Stimulated activated naive CD8-positive, alpha-beta T cell treated with anti-CD3 and anti-CD28 coated beads, Interleukin-15, Interleukin-2, amounts not matched to agents 100 ng/mL and 50 ng/mL, for 24 hours (primary cell): ENCODE measurements at regions not wholly inside any gene's neighbourhood (a gene's known extent, or its start where the extent isn't known, plus 50 kb on each side); places are given as distances from the start of the nearest gene placed in this dataset.
"Not testable (repeated sequence)": the region's sequence is repeated elsewhere in the genome, so short reads cannot be mapped to it uniquely, and the experiment has no call there.

Source experiments
- H3K27ac Mint-ChIP-seq: one replicate; pipeline ENCODE4 v1.8.0; 2021; ENCODE audit warnings: mild to moderate bottlenecking, mixed read lengths
- H3K27me3 Mint-ChIP-seq: one replicate; pipeline ENCODE4 v1.8.0; 2021; ENCODE audit warnings: mixed read lengths
- H3K36me3 Mint-ChIP-seq: one replicate; pipeline ENCODE4 v1.8.0; 2021; ENCODE audit warnings: low read depth, mixed read lengths
- H3K4me1 Mint-ChIP-seq: one replicate; pipeline ENCODE4 v1.8.0; 2021; ENCODE audit warnings: low read depth, mixed read lengths
- H3K4me3 Mint-ChIP-seq: one replicate; pipeline ENCODE4 v1.8.0; 2021; ENCODE audit warnings: mild to moderate bottlenecking, mixed read lengths
- H3K9me3 Mint-ChIP-seq: one replicate; pipeline ENCODE4 v1.8.0; 2021; ENCODE audit warnings: mixed read lengths

- Mint-ChIP-seq H3K4me1 (no peaks in the 10 kb centered on the region), H3K27me3 (no peaks in the 10 kb centered on the region), H3K36me3 (no peaks in the 10 kb centered on the region), H3K4me3 (no peak overlapping the region), H3K9me3 (no peaks in the 10 kb centered on the region), H3K27ac (no peak overlapping the region)
Observed at GRCh38 chr4:111066001-111066400, 443.1 kb upstream of the PITX2 start.

GRCh38 chr4:111066447-111066846 is 443.6 kb upstream of the PITX2 start:
- H3K9me3 Mint-ChIP-seq, result no peaks in the 10 kb centered on the region
- no peaks in the 10 kb centered on the region for H3K4me1 Mint-ChIP-seq
- no peak overlapping the region for H3K27ac Mint-ChIP-seq
- H3K27me3 Mint-ChIP-seq, result no peaks in the 10 kb centered on the region
- H3K36me3 Mint-ChIP-seq, result no peaks in the 10 kb centered on the region
- no peak overlapping the region for H3K4me3 Mint-ChIP-seq

GRCh38 chr4:111066887-111067286 is 444.0 kb upstream of the PITX2 start:
- Mint-ChIP-seq H3K9me3 (no peaks in the 10 kb centered on the region), H3K27me3 (no peaks in the 10 kb centered on the region), H3K36me3 (no peaks in the 10 kb centered on the region), H3K4me1 (no peaks in the 10 kb centered on the region), H3K27ac (no peak overlapping the region), H3K4me3 (no peak overlapping the region)

GRCh38 chr4:111068883-111069282 is 446.0 kb upstream of the PITX2 start:
- Mint-ChIP-seq H3K27me3 (no peaks in the 10 kb centered on the region), H3K4me3 (no peak overlapping the region), H3K36me3 (no peaks in the 10 kb centered on the region), H3K27ac (no peak overlapping the region), H3K4me1 (no peaks in the 10 kb centered on the region), H3K9me3 (peaks cover 5% of the 10 kb centered on the region)

GRCh38 chr4:111070390-111070789 is 447.5 kb upstream of the PITX2 start:
- H3K36me3 Mint-ChIP-seq, result no peaks in the 10 kb centered on the region
- H3K27ac Mint-ChIP-seq, result no peak overlapping the region
- peaks cover 8% of the 10 kb centered on the region for H3K9me3 Mint-ChIP-seq
- H3K4me1 Mint-ChIP-seq, result no peaks in the 10 kb centered on the region
- no peak overlapping the region for H3K4me3 Mint-ChIP-seq
- H3K27me3 Mint-ChIP-seq, result no peaks in the 10 kb centered on the region

- no peak overlapping the region for H3K4me3 Mint-ChIP-seq
- no peak overlapping the region for H3K27ac Mint-ChIP-seq
- no peaks in the 10 kb centered on the region for H3K27me3 Mint-ChIP-seq
- peaks cover 24% of the 10 kb centered on the region for H3K9me3 Mint-ChIP-seq
- no peaks in the 10 kb centered on the region for H3K36me3 Mint-ChIP-seq
- no peaks in the 10 kb centered on the region for H3K4me1 Mint-ChIP-seq
Observed at GRCh38 chr4:111074523-111075114, 451.7 kb upstream of the PITX2 start.

GRCh38 chr4:111076299-111076698 is 453.4 kb upstream of the PITX2 start:
- not testable (repeated sequence) for H3K27ac Mint-ChIP-seq, H3K4me3 Mint-ChIP-seq, H3K4me1 Mint-ChIP-seq, H3K36me3 Mint-ChIP-seq, H3K27me3 Mint-ChIP-seq
- H3K9me3 Mint-ChIP-seq, result peaks cover 24% of the 10 kb centered on the region

GRCh38 chr4:111108153-111108552 is 485.3 kb upstream of the PITX2 start:
- Mint-ChIP-seq H3K27ac (no peak overlapping the region), H3K9me3 (no peaks in the 10 kb centered on the region), H3K4me3 (no peak overlapping the region), H3K36me3 (no peaks in the 10 kb centered on the region), H3K27me3 (no peaks in the 10 kb centered on the region), H3K4me1 (no peaks in the 10 kb centered on the region)

GRCh38 chr4:111113591-111113990 is 490.7 kb upstream of the PITX2 start:
- H3K4me1 Mint-ChIP-seq, result no peaks in the 10 kb centered on the region
- H3K4me3 Mint-ChIP-seq, result no peak overlapping the region
- no peaks in the 10 kb centered on the region for H3K27me3 Mint-ChIP-seq
- H3K27ac Mint-ChIP-seq, result no peak overlapping the region
- H3K9me3 Mint-ChIP-seq, result no peaks in the 10 kb centered on the region
- no peaks in the 10 kb centered on the region for H3K36me3 Mint-ChIP-seq

GRCh38 chr4:111115881-111116280 is 493.0 kb upstream of the PITX2 start:
- Mint-ChIP-seq H3K4me3 (no peak overlapping the region), H3K9me3 (peaks cover 4% of the 10 kb centered on the region), H3K4me1 (no peaks in the 10 kb centered on the region), H3K27me3 (no peaks in the 10 kb centered on the region), H3K27ac (no peak overlapping the region), H3K36me3 (no peaks in the 10 kb centered on the region)

GRCh38 chr4:111120191-111120590 is 497.3 kb upstream of the PITX2 start:
- Mint-ChIP-seq H3K4me3 (no peak overlapping the region), H3K9me3 (peaks cover 4% of the 10 kb centered on the region), H3K4me1 (no peaks in the 10 kb centered on the region), H3K27me3 (no peaks in the 10 kb centered on the region), H3K36me3 (no peaks in the 10 kb centered on the region), H3K27ac (no peak overlapping the region)

GRCh38 chr4:111126340-111126739 is 503.5 kb upstream of the PITX2 start:
- no peak overlapping the region for H3K27ac Mint-ChIP-seq
- H3K27me3 Mint-ChIP-seq, result no peaks in the 10 kb centered on the region
- no peak overlapping the region for H3K4me3 Mint-ChIP-seq
- no peaks in the 10 kb centered on the region for H3K4me1 Mint-ChIP-seq
- no peaks in the 10 kb centered on the region for H3K36me3 Mint-ChIP-seq
- peaks cover 4% of the 10 kb centered on the region for H3K9me3 Mint-ChIP-seq

- no peaks in the 10 kb centered on the region for H3K4me1 Mint-ChIP-seq
- H3K36me3 Mint-ChIP-seq, result no peaks in the 10 kb centered on the region
- no peak overlapping the region for H3K4me3 Mint-ChIP-seq
- peaks cover 9% of the 10 kb centered on the region for H3K9me3 Mint-ChIP-seq
- no peak overlapping the region for H3K27ac Mint-ChIP-seq
- H3K27me3 Mint-ChIP-seq, result no peaks in the 10 kb centered on the region
Observed at GRCh38 chr4:111127841-111128240, 505.0 kb upstream of the PITX2 start.

GRCh38 chr4:111128327-111128726 is 505.4 kb upstream of the PITX2 start:
- H3K36me3 Mint-ChIP-seq, result no peaks in the 10 kb centered on the region
- H3K4me3 Mint-ChIP-seq, result no peak overlapping the region
- no peak overlapping the region for H3K27ac Mint-ChIP-seq
- peaks cover 9% of the 10 kb centered on the region for H3K9me3 Mint-ChIP-seq
- no peaks in the 10 kb centered on the region for H3K4me1 Mint-ChIP-seq
- H3K27me3 Mint-ChIP-seq, result no peaks in the 10 kb centered on the region

- no peaks in the 10 kb centered on the region for H3K27me3 Mint-ChIP-seq
- H3K4me3 Mint-ChIP-seq, result no peak overlapping the region
- no peaks in the 10 kb centered on the region for H3K4me1 Mint-ChIP-seq
- H3K36me3 Mint-ChIP-seq, result no peaks in the 10 kb centered on the region
- peaks cover 12% of the 10 kb centered on the region for H3K9me3 Mint-ChIP-seq
- H3K27ac Mint-ChIP-seq, result no peak overlapping the region
Observed at GRCh38 chr4:111136438-111136837, 513.6 kb upstream of the PITX2 start.

- H3K27me3 Mint-ChIP-seq, result no peaks in the 10 kb centered on the region
- peaks cover 8% of the 10 kb centered on the region for H3K9me3 Mint-ChIP-seq
- H3K4me1 Mint-ChIP-seq, result no peaks in the 10 kb centered on the region
- no peak overlapping the region for H3K27ac Mint-ChIP-seq
- H3K36me3 Mint-ChIP-seq, result no peaks in the 10 kb centered on the region
- no peak overlapping the region for H3K4me3 Mint-ChIP-seq
Observed at GRCh38 chr4:111136967-111137366, 514.1 kb upstream of the PITX2 start.
